ENCODE measurements at regions not wholly inside any gene's neighbourhood (a gene's known extent, or its start where the extent isn't known, plus 50 kb on each side); places are given as distances from the start of the nearest gene placed in this dataset.

DNA sequence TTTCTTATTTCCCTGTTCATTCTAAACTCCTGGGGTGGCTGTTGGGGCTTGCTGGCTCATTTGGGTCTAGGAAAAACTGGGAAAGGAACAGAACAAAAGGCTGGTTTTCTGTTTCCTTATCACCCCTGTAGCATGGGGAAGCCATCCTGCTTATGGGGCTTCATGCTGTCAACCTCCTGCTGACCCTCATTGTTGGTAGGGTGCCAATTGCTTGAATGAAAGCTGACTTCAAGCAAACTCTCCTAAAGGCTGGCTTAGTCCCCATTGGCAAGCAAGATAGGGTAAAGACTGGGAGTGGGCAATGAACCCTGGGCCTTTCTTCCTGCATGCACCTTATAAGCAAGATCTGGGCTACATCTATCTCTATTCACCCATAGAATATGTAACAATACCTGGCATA, 511.6 kb downstream of the DMAC1 start:
- no peak for DNase-seq

GRCh38 chr9:7287065-7287464, 512.5 kb downstream of the DMAC1 start:
- DNase-seq = no peak

DNA sequence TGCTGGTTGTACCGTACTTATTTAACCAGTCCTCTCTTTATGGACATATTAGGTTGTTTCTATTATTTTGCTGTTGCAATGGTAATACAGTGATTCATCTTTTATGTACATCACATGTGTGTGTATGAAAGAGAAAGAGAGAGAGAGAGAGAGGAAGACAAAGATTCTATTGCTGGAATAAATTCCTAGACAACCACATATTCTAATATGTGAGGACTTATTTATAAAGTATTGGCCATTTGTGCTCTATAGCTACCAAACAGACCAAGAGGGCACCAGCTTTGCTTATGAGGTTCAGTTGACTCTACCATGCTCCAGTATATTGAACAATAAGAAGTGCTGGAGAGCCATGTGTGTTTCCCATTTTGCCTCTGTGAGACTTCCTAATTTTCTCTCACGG, 513.5 kb downstream of the DMAC1 start:
- DNase-seq = no peak

DNA sequence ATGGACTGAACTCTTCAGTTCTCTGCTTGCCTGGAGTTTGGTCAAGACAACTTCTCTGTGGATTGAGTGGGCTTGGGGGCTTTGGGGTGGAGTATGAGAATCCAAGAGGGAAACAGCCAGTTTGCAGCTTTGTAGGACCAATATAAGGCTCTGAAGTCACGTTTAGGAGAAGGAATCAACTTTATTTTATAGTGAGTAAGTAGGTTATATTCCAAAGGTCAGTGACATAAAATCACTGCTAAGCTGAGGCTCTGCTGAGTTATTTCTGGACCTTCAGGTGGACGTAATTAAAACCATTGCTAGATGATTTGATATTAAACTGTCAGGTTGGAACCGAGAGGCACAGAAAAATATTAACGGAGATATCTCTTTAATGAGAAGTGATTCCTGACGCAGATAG, 514.4 kb downstream of the DMAC1 start:
- DNase-seq = no peak

DNA sequence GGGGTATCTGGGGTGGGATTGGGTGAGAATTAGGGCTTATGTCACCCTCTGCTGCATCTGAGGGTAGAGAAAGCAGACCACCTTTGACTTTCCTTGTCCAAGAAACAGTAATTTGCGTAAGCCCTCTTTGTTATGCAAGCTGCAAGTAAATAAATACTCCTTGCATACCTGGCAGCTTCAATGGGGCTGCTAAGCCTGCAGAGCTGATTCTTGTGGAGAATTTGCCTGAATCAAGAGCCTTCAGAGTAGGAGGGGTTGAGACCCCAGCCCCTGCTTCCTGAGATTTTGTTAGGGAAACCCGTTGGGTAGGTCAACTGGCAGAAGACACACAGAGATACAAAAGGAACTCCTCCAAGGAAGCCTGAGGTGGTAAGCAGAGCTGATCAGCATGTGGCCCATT, 515.1 kb downstream of the DMAC1 start:
- no peak for DNase-seq

DNA sequence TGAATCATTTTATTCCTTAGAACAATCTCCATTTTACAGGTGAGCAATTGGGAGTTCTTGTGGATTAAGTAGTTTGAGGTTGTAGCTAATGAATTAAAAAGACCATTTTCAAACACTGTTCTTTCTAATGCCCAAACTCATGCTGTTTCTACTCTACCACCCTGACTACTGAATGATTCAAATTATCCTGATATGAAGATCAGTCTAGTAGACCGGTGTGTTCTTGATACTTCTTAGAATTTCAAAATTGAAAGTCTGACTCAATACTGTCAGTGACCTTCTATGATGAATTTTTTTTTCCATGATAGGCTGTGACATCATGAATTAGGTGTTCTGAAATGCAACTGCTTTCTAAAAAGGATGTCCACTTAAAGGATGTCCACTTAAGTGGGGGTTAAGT, 515.5 kb downstream of the DMAC1 start:
- no peak for DNase-seq

GRCh38 chr9:7273575-7273974, 515.8 kb downstream of the KDM4C start:
- peak; percentile 45 for DNase-seq

- no peak for DNase-seq
Observed at GRCh38 chr9:7266911-7267595, 509.3 kb downstream of the KDM4C start.

DNA sequence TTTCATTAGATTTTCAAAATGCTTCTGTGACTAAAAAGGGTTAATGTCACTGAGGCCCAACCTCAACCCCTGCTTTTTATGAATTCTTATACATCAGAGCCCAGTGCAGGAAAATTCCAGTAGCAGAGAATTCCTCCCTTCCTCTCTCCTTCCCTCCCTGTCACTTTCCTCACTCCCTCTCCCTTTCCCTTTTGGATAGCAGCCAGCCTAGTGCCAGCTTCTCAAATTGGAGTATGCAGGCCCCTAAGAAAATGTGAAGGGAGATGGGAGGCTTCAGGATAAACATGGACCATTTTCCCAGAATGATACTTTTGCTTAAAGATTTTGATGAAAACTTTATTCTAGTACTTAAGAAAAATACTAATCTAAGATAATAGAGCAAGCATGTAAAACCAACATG, 507.4 kb downstream of the KDM4C start:
- DNase-seq = no peak

DNA sequence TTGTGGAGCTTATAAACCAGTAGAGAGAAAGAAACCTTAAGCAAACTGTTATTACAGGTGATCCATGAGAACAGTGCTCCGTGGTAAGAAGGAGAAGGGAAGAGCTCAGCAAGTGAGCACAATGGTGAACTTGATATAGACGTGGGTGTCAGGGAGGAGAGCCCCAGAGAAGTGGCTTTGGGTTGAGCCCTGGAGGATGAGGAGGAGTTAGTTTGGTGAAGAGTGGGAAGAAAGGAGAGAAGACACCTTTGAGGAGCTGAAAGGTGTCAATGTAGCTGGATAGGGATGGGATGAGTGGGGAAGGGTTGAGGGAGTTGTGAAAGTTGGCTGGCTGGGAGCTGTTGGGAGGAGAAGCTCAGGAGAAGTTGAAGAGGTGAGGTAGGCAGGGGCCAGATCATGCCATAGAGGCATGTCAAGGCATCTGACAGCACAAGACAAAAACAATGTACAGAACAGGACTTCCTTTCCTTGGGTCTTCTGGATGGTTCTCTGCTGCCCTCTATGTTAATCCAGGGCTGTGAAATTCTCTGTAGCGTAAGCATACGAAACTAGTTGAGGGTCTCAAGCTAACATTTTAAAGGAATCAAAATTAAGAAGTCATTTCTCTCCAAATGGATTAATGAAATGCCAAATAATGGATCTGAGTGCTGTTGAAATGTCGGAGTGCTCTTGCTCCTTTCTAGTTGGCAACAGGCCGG, 501.9 kb downstream of the KDM4C start:
- no peak for DNase-seq

GRCh38 chr9:7258688-7259396, 501.1 kb downstream of the KDM4C start:
- no peak for DNase-seq

- DNase-seq = no peak
Observed at GRCh38 chr9:7246917-7247522, 489.2 kb downstream of the KDM4C start.

GRCh38 chr9:7245976-7246580, 488.3 kb downstream of the KDM4C start:
- no peak for DNase-seq

DNA sequence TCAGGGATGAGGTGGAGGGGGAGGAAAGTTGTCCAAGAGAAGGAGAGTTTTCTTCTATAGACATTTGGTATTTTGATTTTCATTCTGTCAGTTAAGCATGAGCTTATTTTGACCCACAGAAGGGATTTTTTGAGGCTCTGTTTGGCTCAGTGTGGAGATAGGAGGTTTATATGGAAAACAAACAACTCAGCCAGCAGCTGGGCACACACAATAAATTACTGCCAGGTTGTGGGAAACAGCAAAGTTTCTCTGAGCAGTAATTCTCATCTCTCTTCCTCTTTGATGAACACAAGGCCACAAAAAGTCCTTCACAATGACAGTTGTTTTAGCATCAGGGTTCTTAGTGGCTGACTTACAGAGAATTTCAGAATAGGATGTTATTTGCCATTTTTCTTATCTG, 486.1 kb downstream of the KDM4C start:
- no peak for DNase-seq

DNA sequence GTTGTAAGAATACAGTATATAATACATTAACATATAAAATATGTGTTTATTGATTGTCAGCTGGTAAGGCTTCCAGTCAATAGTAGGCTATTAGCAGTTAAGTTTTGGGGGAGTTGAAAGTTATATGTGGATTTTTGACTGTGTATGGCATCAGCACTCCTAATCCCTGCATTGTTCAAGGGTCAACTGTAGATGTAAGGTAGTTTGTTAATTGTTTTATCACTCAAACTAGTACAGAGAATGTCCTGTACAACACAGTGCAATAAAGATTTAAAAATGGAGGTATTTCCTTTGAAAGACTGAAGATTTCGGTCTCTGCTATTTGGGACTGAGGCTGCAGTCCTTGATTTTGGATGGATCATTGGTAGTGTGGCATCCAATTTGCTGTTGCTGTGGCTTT, 484.4 kb downstream of the KDM4C start:
- DNase-seq = no peak

GRCh38 chr9:7241694-7242093, 483.9 kb downstream of the KDM4C start:
- no peak for DNase-seq

- DNase-seq = no peak
Observed at GRCh38 chr9:7240569-7241311, 483.0 kb downstream of the KDM4C start.

DNA sequence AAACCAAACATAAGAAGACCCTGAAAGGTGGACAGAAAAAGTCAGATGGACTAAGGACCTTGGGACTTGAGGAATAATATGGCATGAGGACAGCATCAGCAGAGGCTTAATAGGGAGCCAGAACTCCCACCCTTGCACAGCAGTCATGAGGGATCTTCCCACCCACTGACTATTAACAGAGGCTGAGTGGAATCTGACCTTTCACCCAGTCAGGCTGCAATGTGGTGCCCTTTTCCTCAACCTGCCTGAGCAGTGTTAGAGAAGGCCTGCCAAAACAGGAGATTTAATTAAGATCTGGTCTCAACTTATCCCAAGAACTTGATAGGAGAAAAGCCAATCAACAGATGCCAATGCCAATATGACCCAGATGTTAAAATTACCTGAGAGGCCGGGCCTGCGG, 481.9 kb downstream of the KDM4C start:
- no peak for DNase-seq

DNA sequence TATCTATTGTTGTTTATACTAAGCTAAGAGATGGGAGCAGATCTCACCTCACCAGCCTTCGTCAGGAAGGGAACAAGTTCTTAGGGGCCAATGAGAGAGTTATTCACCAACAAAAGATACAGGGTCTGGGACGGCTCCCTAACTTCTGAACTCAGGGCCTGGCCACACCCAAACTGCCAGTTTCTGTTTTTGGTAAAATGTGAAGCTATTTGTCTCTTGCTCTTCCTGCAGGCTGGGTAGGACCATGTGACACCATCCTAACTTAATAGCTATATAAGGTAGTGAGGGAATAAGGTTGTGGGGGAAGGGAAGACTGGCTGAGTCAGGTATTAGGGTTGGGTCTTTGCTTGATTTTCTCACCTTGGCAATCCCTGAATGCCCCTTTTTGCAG, 480.5 kb downstream of the KDM4C start:
- DNase-seq = no peak

GRCh38 chr9:7237473-7238246, 479.9 kb downstream of the KDM4C start:
- no peak for DNase-seq

- no peak for DNase-seq
Observed at GRCh38 chr9:7236186-7236585, 478.4 kb downstream of the KDM4C start.

DNA sequence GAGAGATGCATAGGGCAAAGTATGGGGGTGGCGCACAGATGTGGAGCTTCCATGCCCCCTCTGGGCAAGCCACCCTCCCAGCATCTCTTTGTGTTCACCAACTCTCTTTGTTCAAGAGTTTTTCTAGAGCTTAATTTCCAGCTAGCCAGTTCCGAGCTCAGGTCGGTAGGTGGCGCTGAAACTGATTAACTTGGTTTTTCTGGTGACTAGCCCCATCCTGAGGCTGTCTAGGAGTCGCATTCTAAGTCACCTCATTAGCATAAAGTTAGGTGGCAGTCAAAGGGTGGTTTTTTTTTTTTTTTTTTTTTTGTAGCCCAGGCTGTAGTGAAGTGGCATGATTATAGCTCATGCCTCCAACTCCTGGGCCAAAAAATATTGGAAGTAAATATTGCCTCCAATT, 476.4 kb downstream of the KDM4C start:
- DNase-seq = peak; percentile 50
